GM23338 (cell line): ENCODE measurements at regions not wholly inside any gene's neighbourhood (a gene's known extent, or its start where the extent isn't known, plus 50 kb on each side); places are given as distances from the start of the nearest gene placed in this dataset.
"Not testable (repeated sequence)": the region's sequence is repeated elsewhere in the genome, so short reads cannot be mapped to it uniquely, and the experiment has no call there.

Source experiments
- ATAC-seq: fragments of 200-7000 bp; cut with Tn5 transposase; 3 replicates; pipeline ENCODE4 v1.9.1; 2020
- DNase-seq: peaks from one replicate; pipeline ENCODE4 v3.0.0-alpha.2; 2015; ENCODE audit warnings: low spot score
- H2AFZ ChIP-seq: fragments of 200-600 bp; sonication (generic); 2 replicates; pipeline ENCODE4 v1.8.0; 2016; ENCODE audit warnings: antibody characterized with exemption, mild to moderate bottlenecking, moderate library complexity
- H3F3A ChIP-seq: fragments of 200-600 bp; sonication (generic); replicated peaks from 2 replicates; pipeline ENCODE4 v1.8.0; 2017; ENCODE audit warnings: antibody characterized with exemption, mixed run types, low read depth
- H3K27ac ChIP-seq: fragments of 200-600 bp; sonication (generic); 2 replicates; pipeline ENCODE4 v1.6.1; 2016; ENCODE audit warnings: low read depth
- H3K27me3 ChIP-seq: fragments of 200-600 bp; sonication (generic); 2 replicates; pipeline ENCODE4 v1.8.0; 2016; ENCODE audit warnings: mild to moderate bottlenecking, mixed run types, moderate library complexity; ENCODE audit not compliant: insufficient read depth
- H3K36me3 ChIP-seq: fragments of 200-600 bp; sonication (generic); 2 replicates; pipeline ENCODE4 v1.8.0; 2016; ENCODE audit warnings: mild to moderate bottlenecking; ENCODE audit not compliant: insufficient read depth
- H3K4me1 ChIP-seq: fragments of 200-600 bp; sonication (generic); 2 replicates; pipeline ENCODE4 v1.8.0; 2016; ENCODE audit warnings: mild to moderate bottlenecking, moderate library complexity; ENCODE audit not compliant: insufficient read depth
- H3K4me2 ChIP-seq: fragments of 200-600 bp; sonication (generic); 2 replicates; pipeline ENCODE4 v1.7.1; 2017; ENCODE audit warnings: mixed run types
- H3K4me3 ChIP-seq: fragments of 200-600 bp; sonication (generic); 2 replicates; pipeline ENCODE4 v1.6.1; 2016; ENCODE audit warnings: mixed run types
- H3K79me2 ChIP-seq: fragments of 200-600 bp; sonication (generic); replicated peaks from 2 replicates; pipeline ENCODE4 v1.8.0; 2017; ENCODE audit warnings: mild to moderate bottlenecking; ENCODE audit not compliant: insufficient read depth
- H3K9me2 ChIP-seq: fragments of 200-600 bp; sonication (generic); 2 replicates; pipeline ENCODE4 v1.8.0; 2017; ENCODE audit not compliant: insufficient read depth
- H4K20me1 ChIP-seq: fragments of 200-600 bp; sonication (generic); replicated peaks from 2 replicates; pipeline ENCODE4 v1.8.0; 2017; ENCODE audit warnings: mild to moderate bottlenecking; ENCODE audit not compliant: insufficient read depth
- H3K27ac Mint-ChIP-seq: 2 replicates; pipeline ENCODE4 v1.8.0; 2020; ENCODE audit warnings: inconsistent platforms, mild to moderate bottlenecking, moderate library complexity, mixed read lengths
- H3K27me3 Mint-ChIP-seq: 3 replicates; pipeline ENCODE4 v1.8.0; 2022; ENCODE audit warnings: low read depth, mild to moderate bottlenecking, moderate library complexity, mixed read lengths, inconsistent platforms; ENCODE audit not compliant: insufficient read depth, poor library complexity
- H3K36me3 Mint-ChIP-seq: 3 replicates; pipeline ENCODE4 v1.8.0; 2021; ENCODE audit warnings: low read depth, mild to moderate bottlenecking, inconsistent platforms, moderate library complexity, mixed read lengths
- H3K4me1 Mint-ChIP-seq: 3 replicates; pipeline ENCODE4 v1.8.0; 2020; ENCODE audit warnings: mild to moderate bottlenecking, inconsistent platforms, mixed read lengths
- H3K4me3 Mint-ChIP-seq: 3 replicates; pipeline ENCODE4 v1.8.0; 2021; ENCODE audit warnings: moderate library complexity, mild to moderate bottlenecking, inconsistent platforms, mixed read lengths
- H3K9me3 Mint-ChIP-seq: 3 replicates; pipeline ENCODE4 v1.8.0; 2020; ENCODE audit warnings: moderate library complexity, mild to moderate bottlenecking, inconsistent platforms, mixed read lengths
- CTCF ChIP-seq, 2 experiments: fragments of 200-600 bp in 1 of 2; sonication (generic) in 1 of 2; conservative IDR thresholded peaks; 2 replicates each; pipeline versions ENCODE4 v1.5.1 to v1.6.1; 2016 to 2017; ENCODE audit warnings: antibody characterized with exemption in 2 of 2, low read depth in 2 of 2, mild to moderate bottlenecking in 2 of 2, moderate library complexity in 1 of 2
- EZH2 ChIP-seq: fragments of 200-600 bp; sonication (generic); IDR thresholded peaks from one replicate; pipeline ENCODE4 v1.8.0; 2017; ENCODE audit warnings: antibody characterized with exemption, mild to moderate bottlenecking, low read depth; ENCODE audit not compliant: unreplicated experiment
- JUNB ChIP-seq: IDR thresholded peaks from one replicate; pipeline ENCODE4 v1.6.1; 2016; ENCODE audit warnings: antibody characterized with exemption; ENCODE audit not compliant: unreplicated experiment
- POLR2AphosphoS5 ChIP-seq: IDR thresholded peaks from 2 replicates; pipeline ENCODE4 v1.6.1; 2016; ENCODE audit warnings: antibody characterized with exemption, low read depth
- REST ChIP-seq: IDR thresholded peaks from one replicate; pipeline ENCODE4 v1.6.1; 2018; ENCODE audit warnings: antibody characterized with exemption; ENCODE audit not compliant: unreplicated experiment
- STAT1 ChIP-seq: IDR thresholded peaks from one replicate; pipeline ENCODE4 v1.6.1; 2016; ENCODE audit warnings: antibody characterized with exemption; ENCODE audit not compliant: unreplicated experiment
- ZNF114 ChIP-seq: fragments of 250-450 bp; sonication (Bioruptor Pico); IDR thresholded peaks from 2 replicates; pipeline ENCODE4 v1.5.0; 2020; ENCODE audit warnings: mild to moderate bottlenecking, moderate library complexity
- ZNF331 ChIP-seq: fragments of 250-450 bp; sonication (Bioruptor Pico); IDR thresholded peaks from 2 replicates; pipeline ENCODE4 v1.5.0; 2020; ENCODE audit warnings: low read depth, mild to moderate bottlenecking, moderate library complexity

GRCh38 chr6:168934660-168935627 is 318.7 kb downstream of the THBS2 start:
- Histone ChIP-seq H2AFZ (no peak overlapping the region), H3K79me2 (no peaks in the 10 kb centered on the region), H3F3A (no peaks in the 10 kb centered on the region), H3K9me2 (no peaks in the 10 kb centered on the region), H3K27me3 (no peaks in the 10 kb centered on the region), H3K36me3 (no peaks in the 10 kb centered on the region), H3K27ac (no peak overlapping the region), H3K4me2 (no peak overlapping the region), H4K20me1 (no peaks in the 10 kb centered on the region), H3K4me3 (no peak overlapping the region), H3K4me1 (no peaks in the 10 kb centered on the region)
- H3K4me3 Mint-ChIP-seq, result no peak overlapping the region
- DNase-seq (no peak), ATAC-seq (no peak)
- H3K27ac Mint-ChIP-seq, result no peak overlapping the region
- TF ChIP-seq POLR2AphosphoS5 (no peak), EZH2 (no peak), ZNF331 (CRISPR knock-in tag) (no peak), CTCF (conservative IDR thresholded peaks at IDR 0.05; ENCODE audit: low read depth in 2 of 2) (no peak), REST (no peak), JUNB (no peak), ZNF114 (CRISPR knock-in tag) (no peak), STAT1 (no peak)
- peaks cover 3% of the 10 kb centered on the region; the same call in 1 of the 3 replicates for H3K4me1 Mint-ChIP-seq
- peaks cover 1% of the 10 kb centered on the region for H3K27me3 Mint-ChIP-seq
- H3K9me3 Mint-ChIP-seq, result peaks cover 33% of the 10 kb centered on the region
- H3K36me3 Mint-ChIP-seq, result peaks cover 21% of the 10 kb centered on the region; the same call in 2 of the 3 replicates

- H3K4me1 ChIP-seq, H3K27me3 ChIP-seq, H4K20me1 ChIP-seq, H3K27ac ChIP-seq, DNase-seq, H3K27ac Mint-ChIP-seq, ATAC-seq, H3K36me3 ChIP-seq, H3F3A ChIP-seq, H3K4me2 ChIP-seq, H3K79me2 ChIP-seq, H3K4me1 Mint-ChIP-seq, H3K9me2 ChIP-seq, H2AFZ ChIP-seq, H3K4me3 Mint-ChIP-seq, H3K4me3 ChIP-seq, H3K27me3 Mint-ChIP-seq: not testable (repeated sequence)
- peaks cover 49% of the 10 kb centered on the region for H3K9me3 Mint-ChIP-seq
- H3K36me3 Mint-ChIP-seq, result peaks cover 32% of the 10 kb centered on the region; the same call in 2 of the 3 replicates
These were observed 321.5 kb downstream of the THBS2 start for GRCh38 chr6:168932171-168932570.

GRCh38 chr6:168931072-168931471 is 322.6 kb downstream of the THBS2 start:
- H3K27ac ChIP-seq, ATAC-seq, H3K27me3 Mint-ChIP-seq, H4K20me1 ChIP-seq, H3K4me3 Mint-ChIP-seq, H3K4me1 ChIP-seq, H3K79me2 ChIP-seq, DNase-seq, H3K4me3 ChIP-seq, H3K9me2 ChIP-seq, H2AFZ ChIP-seq, H3F3A ChIP-seq, H3K27me3 ChIP-seq, H3K36me3 ChIP-seq, H3K4me1 Mint-ChIP-seq, H3K27ac Mint-ChIP-seq, H3K4me2 ChIP-seq: not testable (repeated sequence)
- Mint-ChIP-seq H3K36me3 (peaks cover 32% of the 10 kb centered on the region; the same call in 2 of the 3 replicates), H3K9me3 (peaks cover 49% of the 10 kb centered on the region)
